Activated naive CD4-positive, alpha-beta T cell treated with Interleukin-2 at 50 U/mL for 16 hours (primary cell): ENCODE measurements at regions not wholly inside any gene's neighbourhood (a gene's known extent, or its start where the extent isn't known, plus 50 kb on each side); places are given as distances from the start of the nearest gene placed in this dataset.

Source experiments
- DNase-seq: peaks from one replicate; pipeline ENCODE4 v3.0.0-alpha.2; 2020

DNA sequence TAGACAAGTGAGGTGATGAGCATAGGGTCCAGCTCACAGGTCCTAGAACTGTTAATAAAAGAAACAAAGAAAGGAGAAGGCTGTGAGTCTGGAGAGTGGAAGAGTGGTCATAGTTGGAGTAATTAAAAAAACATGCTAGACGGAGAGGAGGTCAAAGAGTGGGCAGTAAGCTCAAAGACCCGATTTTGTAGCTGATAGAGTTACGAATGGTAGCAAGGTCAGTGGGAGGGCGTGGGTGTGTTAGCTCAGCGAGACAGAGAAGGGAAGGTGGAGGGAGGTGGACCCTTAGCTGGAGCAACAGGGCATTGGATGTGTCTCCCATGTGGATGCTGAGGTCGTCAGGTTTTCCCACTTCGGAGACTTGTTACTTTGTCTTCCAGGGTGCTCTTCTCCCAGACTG, 431.7 kb downstream of the CDH26 start:
- no peak for DNase-seq

DNA sequence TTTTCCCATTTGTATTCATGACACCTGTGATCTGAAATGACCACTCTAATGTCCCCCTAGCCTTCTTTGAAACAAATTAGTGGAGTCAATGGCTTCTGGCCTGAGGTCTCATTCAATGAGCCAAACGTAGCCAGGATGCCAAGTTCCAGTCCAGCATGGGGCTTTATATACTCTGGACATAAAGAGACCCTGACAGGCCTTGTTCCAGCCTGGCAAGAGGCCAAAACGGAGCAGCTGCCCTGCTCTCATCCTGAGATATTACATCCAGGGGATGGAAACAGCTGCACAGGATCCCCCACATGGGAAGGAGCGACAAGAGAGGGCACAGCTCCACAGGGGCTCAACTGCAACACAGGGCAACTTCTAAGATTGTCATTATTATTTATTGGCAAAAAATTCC, 437.8 kb downstream of the CDH26 start:
- no peak for DNase-seq

DNA sequence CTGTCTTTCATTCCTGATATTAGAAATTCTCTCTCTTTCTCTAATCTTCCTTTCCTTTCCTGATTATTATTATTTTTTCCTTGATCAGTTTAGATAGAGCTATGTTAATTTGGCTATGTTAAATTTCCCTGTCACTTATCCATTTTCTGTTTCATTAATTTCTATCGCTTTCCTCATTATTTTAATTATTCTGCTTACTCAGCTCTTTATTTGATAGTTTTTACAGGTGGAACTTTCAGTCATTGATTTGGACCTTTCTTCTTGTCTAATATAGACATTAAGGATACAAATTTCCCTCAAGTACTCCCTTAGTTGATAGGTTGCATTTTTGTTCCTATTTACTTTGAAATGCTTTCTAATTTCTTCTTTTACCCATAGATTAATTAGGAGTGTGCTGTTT, 442.3 kb downstream of the CDH26 start:
- DNase-seq = no peak

DNA sequence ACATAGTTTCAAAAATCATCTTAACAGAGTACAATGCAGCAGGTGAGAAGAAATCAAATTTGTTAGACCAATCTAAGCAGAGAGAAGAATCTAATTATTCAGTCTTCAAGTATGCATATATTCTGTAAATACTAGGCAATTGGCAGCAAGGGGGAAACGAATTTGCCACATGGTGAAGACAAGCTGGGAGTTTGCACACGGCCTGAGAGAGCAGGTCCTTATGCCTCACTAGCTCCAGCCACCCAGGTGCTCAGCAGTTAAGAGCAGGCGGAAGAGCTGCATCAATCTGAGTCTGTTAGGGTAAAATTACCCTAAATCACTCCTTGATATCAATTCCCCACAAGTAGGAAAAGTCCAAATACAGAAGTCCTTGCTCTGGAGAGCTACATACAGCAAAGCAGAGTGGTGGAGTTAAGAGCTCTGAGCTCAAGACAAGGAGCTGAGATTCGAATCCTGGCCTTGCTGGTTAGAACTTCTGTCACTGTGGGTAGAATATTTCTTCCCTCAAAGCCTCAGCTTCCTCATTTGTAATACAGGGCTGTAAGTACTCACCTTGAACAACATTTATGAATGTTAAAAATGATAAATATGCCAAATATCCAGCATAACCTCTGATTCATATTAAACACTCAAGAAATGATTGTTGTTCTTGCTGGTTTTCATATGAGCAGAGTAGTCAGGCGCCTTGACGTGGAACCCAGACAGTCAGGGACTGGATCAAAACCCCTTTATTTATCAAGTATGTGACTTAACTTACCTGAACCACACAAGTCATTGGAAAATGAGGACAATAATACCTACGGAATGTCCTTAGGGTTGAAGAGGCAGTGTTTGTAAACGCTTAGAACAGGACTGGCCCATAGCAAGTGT, 444.2 kb downstream of the CDH26 start:
- no peak for DNase-seq

DNA sequence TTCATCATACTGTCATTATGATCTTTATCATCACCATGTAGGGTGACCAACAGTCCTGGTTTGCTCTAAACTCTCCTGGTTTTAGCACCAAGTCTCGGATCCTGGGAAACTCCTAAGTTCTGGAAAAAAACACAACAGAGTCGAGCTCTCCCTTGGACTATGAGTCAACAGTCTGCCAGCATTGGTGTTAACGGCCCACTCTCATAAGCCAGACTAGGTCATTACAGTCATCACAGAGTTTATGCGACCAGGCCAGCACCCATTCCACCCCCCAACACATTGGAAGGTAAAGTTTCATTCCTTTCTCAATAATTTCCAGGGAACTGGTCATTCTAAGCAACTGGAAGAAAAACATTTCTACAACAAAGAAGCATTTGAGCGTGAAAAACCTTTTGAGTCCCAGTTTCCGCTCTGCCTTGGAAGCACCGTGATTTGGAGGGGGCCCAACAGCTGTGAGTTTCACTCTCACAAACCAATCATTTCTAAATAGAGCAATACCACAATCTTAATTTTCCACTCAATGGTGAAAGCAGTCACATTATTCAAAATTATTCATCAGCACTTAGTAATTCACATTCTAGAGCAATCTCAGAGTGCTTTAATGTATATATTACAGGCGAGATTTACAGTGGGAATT, 445.0 kb downstream of the CDH26 start:
- no peak for DNase-seq

DNA sequence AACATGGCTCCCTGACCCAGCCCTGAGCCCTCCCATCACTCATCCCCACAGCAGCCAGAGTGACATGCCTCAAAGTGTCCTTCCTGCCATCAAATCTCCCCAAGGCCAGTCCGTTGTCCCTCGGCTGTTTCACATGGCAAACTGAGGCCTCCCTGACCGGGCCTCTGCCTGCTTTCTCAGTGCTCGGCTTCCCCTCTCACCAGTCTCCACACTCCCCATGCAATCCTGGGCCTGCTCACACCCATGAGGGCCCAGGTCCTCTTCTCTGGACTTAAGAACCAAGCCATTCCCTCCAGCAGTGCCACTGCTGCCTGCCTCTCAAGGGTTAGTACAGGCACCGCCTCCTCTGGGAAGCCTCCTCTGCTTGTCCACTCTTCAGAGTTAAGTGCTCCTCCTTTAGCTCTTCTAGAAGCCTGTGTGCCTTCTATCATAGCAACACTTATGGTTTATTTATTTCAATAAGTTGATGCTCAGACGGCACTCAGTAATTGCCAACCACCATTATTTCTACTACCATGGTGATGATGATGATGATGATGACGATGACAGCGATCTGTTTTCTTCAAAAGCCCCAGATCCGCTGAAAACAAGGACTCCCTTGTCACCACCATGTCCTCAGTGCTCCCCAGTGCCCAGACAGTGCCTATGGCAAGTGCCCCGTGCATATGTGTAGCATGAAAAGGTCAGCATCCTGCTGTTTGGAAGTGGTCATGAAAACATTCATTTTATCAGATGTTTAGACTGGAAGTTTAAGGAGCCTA, 449.0 kb downstream of the CDH26 start:
- no peak for DNase-seq

DNA sequence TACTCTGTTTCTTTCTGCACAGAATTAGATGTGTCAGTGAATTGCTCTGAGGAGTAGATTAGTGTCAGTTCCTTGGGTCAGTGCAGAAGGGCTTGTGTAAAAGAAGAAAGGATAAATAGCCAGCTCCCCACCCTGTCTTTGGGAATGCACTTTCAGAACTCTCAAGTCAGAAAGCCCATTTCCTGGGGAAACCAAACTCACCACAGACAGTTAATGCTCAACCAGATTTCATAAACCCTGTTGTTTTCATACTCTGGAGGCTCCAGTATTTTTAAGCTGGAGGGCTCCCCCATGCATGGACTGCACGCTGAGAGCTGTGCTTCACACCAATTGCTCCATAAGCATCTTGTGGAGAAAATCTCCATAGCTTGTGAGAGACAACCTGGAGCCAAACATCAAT, 449.7 kb downstream of the CDH26 start:
- DNase-seq = no peak

DNA sequence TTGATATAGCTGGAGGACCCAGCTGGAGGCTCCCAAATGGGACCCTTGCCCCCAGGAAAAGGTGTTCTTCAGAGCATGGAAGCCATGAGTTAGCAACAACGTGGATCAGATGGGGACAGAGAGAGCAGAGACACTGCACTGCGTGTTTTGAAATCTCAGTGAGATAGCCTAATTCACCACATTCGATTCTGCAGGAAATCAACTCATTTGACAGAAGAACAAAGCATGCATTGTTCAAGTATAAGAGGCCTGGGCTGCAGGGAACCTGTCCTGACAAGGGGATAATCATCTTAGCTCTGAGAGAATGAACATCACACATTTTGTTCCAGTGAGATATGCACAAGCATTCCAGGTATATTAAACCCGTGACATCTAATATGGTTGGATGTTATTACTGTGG, 450.2 kb downstream of the CDH26 start:
- no peak for DNase-seq

DNA sequence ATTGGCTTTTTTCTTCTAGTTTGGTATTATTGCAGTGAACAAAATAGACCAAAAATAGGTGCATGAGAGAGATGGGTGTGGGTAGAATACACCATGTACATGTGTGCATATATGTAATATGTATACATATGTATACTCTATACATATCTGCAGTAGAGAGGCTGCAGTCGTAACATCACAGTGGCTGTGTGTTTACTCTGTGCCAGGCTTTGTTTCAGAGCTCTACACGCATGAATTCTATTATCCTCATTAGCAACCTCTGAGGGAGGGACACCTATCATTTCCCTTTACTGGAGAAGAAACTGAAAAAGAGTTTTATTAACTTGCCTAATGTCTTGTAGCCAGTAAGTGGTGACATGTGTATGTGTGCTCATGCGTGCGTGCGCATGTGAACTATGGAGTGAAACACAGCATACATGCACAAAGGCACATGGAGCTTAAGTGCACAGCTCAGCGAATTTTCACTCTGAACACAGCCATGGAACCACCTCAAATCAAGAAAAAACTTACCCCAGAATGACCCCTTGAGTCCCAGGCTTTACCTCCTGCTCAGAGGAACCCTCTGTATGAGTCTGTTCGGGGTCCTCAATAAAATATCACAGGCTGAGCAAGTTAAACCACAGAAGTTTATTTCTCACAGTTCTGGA, 452.5 kb downstream of the CDH26 start:
- DNase-seq = no peak

DNA sequence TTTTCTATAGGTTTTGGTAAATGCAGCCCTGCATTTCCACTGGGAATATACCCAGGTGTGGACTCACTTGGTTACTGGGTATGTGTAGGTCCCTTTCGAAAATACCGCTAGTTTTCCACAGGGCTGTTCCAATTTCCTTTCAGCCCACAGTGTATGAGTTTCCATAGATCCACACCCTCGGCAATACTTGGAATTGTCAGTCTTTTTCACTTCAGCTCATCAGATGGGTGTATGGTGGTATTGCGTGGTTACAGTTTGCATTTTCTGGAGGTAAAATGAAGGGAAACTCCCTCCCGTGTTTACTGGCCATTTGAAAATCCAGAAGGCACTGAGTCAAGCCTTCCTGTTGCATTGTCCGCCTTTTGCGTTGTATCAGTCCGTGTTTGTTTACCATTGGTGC, 453.6 kb downstream of the CDH26 start:
- DNase-seq = no peak

DNA sequence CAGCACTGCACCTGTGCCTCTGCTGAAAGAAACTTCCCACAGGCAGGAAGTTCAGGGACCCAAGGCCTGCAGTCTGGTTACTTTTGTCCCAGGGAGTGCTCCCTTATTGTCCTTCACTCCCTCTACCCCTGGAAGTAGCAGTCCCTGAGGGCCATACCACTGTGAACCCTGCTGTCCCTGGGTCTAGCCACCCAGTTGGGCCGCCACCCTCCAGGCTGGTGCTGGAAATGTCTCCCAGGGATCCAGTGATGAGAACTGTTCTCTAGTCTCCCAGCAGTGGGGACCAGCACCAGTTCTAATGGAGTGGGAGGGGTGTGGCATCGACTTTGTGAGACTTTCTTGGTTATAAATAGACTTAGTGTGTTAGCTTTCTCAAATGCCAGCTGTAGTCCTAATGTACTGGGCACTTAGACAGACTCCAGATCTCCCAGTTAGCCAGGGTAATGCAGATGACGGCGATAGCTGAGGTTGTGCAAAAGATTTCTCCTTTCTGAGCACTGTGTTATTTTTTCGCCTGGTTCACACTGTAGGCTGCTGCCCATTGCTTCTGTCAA, 462.5 kb downstream of the CDH26 start:
- no peak for DNase-seq

DNA sequence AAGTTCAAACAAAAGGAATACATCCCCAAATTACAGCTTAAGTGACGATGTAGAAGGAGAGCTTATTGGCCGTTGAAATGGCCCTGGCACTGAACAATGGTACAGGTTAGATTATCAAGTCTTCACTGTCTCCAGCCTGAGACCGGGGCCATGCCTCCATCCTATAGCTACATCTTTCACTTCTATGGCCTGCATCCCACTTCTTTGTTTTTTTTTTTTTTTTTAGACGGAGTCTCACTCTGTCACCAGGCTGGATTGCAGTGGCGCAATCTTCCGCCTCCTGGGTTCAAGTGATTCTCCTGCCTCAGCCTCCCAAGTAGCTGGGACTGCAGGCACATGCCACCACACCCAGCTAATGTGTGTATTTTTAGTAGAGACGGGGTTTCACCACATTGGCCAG, 464.6 kb downstream of the CDH26 start:
- no peak for DNase-seq

DNA sequence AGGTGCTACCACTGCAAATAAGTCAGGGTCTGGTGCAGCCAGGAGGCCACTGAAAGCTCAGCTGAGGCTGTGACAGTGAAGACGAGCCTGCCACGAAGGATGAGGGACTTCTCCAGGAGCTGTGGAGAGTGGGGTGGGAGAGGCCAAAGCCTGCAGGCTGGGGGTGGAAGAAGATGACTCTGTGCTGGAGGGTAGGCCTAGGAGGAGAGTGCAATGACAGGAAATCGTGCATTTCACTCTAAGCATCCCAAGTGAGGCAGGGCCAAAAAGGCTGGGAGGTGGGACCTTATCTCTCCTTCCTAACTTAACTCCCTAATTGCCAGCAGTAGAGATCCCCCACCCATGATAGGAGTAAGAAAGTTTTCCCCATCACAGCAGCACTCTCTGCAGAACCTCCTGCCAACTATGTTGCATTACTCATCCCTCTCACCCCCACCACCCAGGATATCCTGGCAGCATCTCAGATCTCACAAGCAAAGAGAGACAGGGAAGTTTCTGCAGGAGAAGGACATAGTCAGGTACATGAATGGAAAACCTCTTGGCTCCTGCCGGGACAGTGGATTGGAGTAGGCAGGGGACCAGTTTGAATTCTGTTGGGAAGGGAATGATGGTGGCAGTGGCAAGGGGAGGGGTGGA, 466.2 kb downstream of the CDH26 start:
- DNase-seq = no peak

DNA sequence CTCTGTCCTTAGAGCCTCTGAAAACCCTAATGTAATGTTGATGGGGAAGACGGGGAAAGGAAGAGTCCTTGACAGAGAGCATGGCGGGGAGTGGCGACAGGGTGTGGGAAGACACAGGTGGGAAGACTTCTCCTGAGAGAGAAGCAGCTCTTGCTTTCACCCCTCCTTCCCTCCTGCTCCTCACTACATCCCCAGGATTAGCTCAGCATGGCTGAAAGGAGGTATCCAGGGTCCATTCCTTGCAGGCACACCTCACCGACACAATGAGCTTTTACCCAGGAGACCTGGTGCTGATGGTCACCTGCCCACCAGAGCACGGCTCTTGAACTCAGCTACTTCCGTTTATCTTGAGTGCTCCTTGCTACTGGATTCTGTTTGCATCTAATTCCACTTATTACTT, 469.3 kb downstream of the CDH26 start:
- no peak for DNase-seq

DNA sequence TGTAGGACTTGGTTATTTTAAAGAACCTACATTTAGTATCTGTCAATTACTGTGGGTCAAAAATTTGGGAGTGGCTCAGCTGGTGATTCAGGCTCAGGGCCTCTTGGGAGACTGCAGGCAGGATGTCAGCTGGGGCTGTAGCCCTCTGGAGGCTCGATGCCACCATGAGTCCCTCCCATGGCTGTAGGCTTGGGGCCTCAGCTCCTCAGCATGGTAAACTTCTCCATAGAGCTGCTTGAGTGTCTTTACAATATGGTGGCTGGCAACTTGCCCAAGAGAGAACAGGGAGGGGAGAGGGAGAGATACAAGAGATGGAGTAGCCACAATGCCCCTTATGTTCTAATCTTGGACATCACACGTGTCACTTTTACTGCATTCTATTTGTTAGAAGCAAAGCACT, 470.4 kb downstream of the CDH26 start:
- no peak for DNase-seq

DNA sequence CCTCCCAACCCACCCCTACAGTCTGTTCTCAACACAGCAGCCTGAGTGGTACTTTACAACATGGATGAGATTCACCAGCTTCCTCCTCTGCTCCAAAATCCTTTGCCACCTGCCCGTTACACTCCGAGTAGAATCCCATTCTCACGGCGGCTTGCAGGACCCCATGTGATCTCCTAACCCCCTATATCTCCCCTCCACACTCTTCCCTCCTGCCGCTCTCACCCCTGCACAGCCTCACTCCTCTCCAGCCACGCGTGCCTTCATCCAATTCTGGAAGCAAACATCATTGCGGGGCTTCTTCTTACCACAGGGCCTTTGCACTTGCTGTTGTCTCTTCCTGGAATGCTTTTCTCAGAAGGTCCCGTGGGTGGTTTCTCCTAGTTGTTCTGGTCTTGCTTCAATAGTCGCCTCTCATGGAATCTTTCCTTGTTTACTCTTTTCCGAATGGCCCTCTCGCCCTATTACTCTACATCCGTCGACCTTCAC, 472.3 kb downstream of the CDH26 start:
- DNase-seq = no peak

DNA sequence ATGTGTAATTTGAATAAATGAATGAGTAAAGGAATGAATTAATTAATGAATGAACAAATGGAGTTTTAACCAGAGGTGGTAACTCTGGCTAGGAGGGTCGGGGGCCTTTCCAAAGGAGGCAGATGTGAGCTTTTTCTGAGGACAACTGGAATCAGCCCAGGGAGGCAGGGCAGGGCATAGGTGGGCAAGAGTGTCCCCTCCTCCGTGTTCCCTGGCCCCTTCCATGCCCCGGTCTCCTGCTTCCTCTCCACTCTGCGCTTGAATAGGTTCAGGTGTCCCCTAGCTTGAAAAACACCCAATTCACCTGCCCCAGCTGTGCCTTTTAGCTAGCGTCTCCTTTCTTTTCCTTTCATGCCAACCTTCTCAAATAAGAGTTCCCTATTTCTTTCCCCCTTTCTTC, 473.1 kb downstream of the CDH26 start:
- no peak for DNase-seq

DNA sequence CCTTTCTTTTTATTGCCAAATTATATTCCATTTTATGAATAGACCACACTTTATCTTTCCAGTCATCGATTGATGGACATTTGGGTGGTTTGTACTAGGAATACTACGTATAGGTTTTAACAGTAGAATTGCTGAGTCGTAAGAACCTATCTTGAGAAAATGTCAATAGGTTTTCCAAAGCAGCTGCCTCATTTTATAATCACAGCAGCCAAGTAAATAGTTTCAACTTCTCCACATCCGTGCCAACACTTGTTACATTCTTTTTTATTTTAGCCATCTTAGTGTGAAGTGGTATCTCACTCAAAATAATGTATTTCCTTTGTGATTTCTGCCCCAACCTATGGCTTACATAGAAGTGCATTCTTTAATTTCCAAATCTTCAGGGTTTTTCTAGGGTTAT, 479.2 kb downstream of the CDH26 start:
- no peak for DNase-seq

DNA sequence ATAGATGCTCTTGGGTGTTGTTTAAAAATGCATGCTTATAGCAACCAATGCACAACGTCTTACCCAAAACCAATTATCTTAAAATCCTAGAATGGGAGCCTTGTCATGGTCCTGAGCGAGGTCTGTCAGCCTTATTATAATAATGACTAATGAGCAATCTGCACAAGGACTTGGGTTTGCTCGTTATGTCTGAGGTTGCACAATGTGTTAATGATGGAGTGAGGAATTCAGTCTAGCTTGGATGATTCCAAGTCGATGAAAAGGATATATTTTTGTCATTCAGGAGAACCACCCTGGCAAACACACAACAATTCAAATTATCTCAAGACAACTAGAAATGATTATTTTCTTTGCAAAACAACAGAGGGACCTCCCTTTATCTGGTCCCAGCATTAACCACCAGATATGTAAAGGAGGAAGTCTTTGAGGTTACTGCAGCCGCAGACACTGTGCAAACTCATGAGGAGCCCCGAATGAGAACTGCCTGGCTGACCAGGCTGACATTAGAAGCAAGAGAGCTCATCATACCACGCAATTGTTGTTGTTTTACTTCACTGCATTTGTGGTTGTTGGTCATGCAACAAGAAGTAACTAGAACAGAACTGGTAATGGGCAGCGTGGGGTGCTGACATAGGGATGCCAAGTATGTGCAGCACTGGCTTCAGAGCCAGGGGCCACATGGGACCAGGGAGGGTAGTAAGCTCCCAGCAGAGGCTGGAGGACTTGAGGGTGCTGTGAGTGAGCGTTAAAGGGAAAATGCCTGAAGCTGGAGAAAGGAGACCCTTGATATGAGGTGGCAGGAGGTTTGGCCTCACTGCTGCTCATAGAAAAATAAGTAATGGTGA, 488.3 kb downstream of the CDH26 start:
- no peak for DNase-seq

DNA sequence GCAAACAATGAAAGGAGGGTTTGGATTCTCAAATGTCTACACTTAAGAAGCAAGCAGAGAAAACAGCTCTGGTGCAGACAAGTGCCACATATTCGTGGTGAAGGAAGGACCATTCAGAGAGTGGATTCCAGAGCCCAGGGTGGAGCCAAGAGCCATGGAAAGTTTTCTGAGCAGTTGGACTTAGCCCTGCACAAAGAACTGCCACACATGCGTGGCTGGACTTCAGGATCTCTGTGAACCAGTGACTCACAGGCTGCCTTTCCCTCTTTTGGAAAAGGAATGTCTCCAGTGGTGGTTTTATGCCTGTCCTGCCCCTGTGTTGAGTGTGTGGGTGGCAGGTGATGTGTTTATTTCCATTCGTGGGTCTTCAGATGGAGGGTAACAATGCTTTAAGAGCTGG, 489.5 kb downstream of the CDH26 start:
- DNase-seq = no peak
